ENCODE measurements at regions not wholly inside any gene's neighbourhood (a gene's known extent, or its start where the extent isn't known, plus 50 kb on each side); places are given as distances from the start of the nearest gene placed in this dataset.

DNA sequence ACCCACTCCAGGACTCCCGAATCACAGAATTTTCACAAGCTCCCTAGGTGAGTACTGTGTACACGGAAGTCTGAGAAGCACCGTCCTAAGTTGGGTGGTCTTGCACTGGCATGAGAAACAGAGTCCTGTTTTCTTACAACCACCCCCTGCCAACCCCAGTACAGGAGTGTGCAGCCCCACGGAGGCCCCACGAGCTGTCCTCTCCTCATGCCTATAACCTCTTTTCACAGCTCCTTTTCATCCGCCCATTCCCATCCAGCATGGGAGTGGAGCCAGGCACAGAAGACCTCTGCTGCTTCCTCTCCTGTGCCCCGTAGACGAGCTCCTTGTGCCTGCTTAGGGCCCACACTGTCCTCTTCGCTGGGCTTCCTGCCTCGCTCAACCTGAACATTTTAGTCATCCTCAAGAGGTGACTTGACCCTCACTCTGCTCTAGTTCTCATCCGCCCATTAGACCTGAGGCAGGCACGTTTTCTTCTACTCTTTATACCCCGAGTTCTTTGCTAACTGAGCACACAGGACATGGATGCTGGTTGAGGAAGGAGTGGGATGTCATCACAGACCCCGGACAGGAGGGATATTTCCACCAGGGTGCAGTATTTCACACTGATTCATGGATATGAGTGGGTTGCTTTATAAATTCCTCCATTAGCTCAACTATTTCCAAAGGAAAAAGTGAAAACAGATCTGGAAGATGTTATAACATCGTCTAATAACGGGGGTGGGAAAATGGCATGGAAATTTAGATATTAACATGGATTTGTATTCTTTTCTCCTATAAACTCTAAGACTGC is 160.5 kb downstream of the TTLL2 start:
- peak; percentile 53 to 71 (median 66) for TF ChIP-seq CTCF (IDR thresholded peaks at IDR 0.05)
- TF ChIP-seq POLR2A (IDR thresholded peaks at IDR 0.05) = no peak

Measured in right lobe of liver (tissue), 4 donors.